ENCODE measurements at regions not wholly inside any gene's neighbourhood (a gene's known extent, or its start where the extent isn't known, plus 50 kb on each side); places are given as distances from the start of the nearest gene placed in this dataset.

DNA sequence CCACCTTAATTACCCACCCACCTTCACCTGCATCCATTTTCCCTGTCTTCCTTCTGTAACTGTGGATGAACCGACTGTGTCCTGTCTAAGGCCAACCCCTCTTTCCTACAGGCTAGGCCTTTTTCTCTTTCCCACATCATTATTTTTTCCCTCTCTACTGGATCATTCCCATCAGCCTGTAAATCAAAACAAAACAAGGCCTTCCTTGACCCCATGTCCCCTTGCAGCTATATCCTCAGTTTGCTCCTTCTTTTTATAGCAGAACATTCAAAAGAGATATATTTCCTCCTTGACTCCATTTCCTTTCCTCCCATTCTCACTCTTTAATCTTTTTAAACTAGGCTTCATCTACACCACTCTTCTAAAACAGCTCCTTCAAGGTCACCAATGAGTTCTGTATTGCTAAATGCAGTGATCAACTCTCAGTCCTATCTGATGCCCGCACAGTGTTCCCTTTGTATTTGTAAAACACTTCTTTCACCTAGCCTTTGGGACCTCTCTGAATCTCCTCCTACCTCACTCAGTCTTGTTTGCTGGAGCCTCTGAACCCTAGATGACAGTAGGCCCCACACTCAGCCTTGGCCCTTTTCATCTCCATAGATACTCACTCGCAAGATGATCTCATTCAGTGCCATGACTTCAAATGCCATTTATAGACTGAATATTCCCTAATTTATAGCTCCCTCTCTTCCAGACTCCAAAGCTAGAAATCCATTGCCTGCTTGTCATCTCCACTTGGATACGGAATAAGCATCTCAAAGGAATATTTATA is 55.7 kb downstream of the CXCR4 start:
- DNase-seq, result no peak

DNA sequence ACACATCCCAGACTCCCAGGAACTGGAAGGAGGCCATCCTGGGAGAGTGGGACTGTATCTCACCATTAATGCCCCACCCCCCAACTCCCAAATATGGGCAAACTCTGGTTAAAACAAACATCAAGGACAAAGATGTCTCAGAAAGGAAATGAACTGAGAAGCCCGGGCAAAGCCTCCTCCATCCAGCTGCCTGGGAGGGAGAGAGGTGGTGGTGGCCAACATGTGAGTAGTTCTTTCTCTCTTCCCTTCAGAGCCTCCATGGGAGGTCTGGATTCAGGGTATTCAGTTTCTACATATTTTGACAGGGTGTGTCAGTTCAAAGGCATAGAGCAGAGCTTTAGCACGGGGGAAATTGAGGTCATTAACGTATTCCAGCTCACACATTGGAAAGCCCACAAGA is 57.5 kb downstream of the CXCR4 start:
- no peak for DNase-seq

DNA sequence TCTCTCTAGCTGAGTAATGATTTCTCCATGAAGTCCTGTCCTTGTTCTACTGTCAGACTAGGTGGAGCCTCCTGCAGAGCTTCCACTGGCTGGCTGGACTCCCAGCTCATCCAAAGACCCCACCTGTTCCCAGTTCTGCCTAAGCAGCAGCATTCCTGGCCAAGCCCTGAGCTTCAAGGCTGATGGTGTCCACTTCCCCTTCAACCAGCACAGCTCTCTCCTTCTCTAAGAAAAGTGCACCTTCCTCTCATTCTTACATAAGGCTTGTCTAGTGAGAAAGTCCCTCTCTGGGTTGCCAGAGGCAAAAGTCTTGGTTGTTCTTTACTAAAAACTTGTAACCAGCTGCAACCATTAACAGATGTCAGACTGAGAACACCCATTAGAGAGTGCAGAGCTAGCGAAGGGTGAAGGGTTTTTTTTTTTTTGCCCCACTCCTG is 58.9 kb downstream of the CXCR4 start:
- DNase-seq, result no peak

DNA sequence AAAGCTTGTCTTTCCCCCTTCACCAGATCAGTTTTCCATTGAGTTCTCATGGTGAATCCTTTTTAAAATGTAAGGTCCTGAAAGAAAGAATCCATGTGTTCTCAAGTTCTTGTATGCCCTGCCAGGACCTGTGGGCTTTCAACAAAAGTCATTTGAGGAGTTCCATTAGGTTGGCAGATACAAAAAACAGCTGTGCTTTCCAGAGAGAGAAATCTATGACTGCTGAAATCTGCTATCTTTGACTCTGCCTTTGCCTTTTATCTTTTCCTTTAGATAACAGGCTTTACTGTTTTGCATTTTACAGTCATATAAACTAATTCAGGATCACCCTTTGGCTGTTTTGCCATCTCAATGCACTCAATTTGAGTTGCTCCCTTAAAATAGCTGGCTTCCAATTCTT is 59.7 kb downstream of the CXCR4 start:
- peak; percentile 15 for DNase-seq

DNA sequence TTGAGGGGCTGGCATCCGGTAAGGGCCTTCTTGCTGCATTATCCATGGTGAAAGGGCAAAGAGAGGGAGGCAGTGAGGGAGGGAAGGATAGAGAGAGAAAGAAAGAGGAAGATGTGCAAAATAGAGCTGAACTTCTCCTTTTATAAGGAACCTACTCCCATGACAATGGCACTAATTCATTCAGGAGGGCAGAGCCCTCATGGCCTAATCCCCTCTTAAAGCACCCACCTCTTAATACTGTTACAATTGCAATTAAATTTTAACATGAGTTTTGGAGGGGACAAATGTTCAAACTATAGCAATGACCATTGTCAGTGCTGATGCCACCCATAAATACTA is 60.2 kb downstream of the CXCR4 start:
- peak; percentile 44 for DNase-seq

DNA sequence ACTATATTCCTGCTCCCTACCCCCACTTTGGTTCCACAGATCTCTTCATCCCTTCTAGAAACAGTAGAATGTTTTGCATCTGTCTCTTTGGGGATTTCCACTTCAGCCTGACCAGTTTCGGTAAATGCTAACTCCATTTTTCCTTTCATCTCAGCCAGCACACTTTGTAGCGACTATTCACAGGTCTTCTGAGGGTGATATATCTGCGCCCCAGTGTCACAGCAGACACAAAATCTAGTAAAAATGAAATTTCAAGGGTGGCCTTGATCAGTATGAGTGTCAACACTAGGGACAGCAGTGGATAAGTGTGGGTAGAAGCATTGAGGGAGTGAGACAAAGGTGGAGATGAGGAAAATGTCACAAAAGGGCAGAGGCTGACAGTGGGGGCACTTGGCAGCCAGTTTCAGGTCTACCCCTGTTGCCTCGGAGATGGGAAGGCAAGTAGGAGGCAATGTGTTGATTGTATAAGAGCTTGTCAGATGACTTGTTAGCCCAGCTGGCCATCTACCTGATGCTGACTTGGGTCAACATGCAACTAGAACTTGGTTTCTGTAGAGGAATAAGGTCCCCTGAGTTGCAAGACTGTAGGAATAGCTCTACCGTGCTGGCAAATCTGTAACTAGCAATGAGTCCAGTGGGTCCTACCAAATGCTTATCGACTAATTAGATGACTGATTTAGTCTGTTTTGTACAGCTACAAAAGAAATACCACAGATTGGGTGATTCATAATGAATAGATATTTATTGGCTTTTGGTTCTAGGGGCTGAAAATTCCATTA is 60.7 kb downstream of the CXCR4 start:
- DNase-seq, result no peak

DNA sequence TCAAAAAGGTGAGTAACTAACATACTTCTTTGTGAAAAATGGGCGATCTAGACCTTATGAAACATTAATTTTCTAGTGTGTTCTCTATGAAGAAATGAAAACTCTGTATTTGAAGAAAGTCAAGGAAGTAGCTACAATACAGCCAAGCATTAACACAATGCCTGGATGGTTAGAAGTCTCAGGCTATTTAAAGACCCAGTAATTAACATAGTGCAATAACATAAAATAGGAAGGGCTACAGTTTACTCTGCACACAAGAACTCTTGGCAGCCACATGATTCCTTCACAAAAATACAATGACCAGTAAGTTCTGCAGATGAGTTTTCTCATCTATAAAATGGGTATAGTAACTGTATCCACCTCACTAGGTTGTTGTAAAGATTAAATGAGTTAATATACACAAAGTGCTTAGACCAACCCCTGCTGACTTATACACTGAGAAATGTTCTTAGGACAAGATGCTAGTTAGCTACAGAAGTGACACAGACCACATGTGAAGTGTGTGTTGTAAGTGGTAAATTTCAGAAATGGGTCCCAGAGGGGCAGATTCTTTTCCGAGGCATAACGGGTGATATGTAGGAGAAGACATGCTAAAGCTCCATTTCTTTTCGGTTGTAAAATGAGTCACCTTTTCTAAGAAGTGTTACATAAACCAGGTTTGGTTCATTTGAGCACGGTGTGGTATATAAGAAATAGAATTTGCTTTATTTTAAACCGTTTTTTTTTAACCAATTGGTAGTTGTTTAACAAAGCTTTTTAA is 61.8 kb downstream of the CXCR4 start:
- DNase-seq, result no peak

DNA sequence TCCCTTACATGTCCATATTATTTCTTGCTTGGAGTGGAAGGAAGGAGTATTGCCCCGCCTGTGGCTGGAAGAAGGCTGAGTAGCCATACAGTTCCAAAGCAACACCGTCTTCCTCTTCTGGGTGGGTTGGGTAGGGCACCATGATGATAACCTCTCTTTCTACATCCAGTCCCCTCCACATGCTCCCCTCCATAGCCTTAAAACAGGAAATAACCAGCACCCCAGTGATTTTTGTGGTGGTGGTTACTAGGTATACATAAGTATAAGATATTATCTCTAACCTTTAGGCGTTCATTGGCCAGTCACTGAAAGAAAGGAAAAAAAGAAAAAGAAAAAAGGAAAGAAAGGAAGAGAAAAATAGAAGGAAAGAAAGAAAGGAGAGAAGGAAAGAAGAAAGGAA is 63.1 kb downstream of the CXCR4 start:
- no peak for DNase-seq

DNA sequence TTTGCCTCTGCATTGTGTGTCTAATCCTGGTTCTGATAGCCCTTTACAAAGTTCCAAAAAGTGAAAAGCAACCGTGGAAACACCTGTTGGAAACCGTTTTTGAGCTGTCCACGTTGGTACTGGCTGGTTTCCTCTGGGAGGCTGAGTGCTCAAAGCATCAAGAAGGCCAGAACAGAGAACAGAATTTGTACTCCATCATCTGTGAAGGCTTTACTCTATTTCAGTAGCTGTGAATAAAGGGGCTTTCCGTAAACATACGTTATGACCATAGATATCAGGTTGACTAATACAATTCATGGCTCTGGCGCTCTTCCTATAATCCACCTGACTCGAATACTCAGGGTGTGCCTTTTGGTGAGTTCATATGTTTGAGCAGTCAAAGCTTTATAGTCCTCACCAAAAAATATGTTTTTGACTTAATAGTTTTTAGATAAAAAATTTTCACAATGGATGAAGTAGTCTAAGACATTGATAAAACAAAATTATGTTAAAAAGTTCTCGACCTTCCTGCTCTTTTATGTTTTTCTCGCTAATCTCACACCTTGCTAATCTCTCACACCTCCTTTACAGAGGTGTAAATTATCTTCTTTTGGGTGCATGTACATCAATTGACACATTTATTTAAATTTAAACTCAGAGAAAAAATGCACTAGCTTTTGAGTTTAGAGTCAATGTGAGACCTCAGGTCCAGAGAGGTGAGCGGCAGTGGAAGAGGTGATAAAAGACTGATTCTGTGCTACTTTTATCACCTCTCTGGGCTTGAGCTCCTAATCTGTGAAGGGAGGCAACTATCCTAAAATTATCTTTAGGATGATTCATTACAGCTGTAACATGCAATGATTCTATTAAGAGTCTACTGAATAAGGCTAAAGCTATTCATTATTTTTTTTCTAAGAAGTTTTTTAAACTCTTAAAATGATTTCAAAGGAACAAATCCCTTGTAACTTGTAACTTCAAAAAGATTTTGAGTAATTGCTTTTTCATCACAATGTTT is 65.3 kb downstream of the CXCR4 start:
- no peak for DNase-seq

DNA sequence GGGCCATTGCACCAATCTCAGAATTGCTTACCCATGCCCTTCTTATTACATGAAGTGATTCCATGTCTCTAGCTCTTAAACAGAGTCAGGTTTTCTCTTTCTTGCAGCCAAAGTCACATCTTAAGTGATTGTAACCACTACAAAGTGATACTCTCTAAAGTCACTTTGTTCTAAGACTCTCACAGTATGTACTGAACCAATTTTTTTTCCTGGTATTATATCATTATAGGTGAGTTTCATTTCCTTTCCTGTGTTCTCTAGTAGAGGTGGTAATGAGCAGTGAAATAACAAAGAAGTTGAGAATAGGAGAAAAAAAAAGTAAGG is 66.3 kb upstream of the DARS1 start:
- DNase-seq, result no peak

DNA sequence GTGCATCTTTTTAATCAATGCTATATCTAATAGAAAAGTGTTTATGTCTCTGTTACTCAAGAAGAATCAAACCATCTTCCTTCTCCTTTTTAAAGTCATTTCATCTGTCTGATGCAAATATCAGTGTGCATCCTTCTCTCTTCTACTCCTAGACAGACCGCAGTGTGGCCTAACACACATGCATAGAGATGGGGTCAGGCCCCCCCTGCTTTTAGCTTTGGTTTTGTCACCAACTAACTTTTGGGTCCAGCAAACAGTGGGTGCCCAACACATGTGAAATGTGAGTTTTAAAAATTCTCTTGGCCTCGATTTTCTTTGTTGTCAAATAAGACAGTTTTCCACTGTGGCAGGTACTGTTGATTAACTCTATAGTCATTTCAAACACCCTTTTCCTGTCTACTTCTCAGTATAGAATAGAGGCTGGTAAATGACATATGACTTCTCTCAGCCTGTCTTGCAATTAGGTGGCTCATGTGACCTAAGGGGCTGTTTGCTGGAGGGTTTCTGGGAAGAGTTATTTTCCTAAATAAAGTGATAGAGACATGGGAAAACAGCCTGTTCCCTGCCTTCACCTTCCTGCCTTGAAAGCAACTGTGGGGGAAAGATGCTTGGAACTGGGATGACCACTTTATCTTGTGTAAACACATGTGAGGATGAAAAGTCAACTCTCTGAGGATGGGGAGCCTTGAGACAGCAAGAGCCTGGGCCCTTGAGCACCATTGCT is 65.7 kb upstream of the DARS1 start:
- no peak for DNase-seq

DNA sequence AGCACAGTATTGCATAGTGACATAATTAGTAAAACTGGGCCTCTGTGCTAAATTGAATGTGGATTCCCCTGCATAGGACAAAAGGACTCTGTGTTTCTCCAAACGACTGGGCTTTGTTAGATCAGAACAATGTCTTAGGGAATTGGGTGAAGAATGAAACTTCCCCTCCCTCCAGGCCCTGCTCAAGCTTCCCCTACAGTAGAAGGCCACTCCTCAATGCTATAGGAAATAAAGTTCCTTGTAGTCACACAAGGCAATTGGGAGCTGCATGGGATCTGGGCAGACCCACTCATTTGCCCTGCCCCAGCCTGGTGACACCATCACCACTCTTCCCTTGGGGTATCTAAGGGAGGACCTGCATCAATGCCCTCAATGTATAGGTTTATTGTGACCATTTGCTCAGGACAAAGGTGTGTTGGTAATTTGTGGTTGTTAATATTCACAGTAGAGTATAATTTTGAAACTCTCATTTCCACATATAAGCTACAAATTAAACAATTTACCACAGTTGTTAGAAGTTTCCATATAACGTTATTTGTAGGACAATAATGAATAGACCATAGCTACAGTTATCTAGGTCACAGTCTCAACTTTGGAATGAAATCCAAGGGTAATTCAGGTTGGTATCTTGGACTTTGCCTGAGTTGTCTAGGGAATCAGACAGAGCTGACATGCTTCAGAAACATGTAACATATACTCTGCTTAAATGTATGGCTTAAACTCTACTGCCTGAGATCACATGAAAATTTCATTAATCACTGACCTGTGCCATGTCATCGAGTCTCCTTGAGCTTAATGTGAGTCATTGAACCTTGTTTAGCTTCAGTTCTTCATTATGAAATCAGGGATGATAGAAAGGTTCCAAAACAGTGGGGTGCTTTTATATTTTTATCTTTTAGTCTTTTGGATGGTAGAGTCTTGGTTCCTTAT is 64.8 kb upstream of the DARS1 start:
- DNase-seq, result no peak

DNA sequence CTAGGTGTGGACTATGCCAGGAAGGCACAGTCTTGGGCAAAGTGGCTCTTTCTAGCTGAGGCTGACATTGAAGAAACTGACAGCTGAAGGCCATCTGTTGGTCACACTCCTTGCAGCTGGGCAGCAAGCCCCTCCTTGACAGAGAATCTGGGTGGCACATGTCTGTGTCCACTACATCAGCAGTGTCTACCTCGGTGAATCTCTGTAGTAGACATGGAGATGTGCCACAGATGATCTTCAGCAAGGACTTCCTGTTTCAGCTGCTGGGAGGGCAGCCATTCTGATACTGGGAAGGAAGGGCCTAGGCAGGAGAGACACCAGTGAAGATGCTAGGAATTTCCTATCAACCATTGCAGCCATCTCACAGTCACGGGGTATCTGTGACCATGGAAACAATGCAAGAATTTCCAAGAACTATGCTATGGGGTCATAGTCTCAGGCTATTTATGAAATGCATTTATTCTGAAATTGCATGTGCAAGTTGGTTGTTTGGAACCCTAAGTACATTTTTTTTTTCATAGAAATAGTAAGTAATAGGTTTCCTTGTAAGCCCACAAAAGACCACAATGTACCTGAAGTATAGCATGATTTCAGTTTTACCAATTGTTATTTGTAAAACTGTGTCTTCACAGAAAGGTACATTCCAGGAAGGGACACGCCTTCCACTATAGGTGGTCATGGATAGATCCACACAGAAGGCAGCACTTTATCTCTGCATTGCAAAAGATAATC is 63.8 kb upstream of the DARS1 start:
- DNase-seq, result no peak

DNA sequence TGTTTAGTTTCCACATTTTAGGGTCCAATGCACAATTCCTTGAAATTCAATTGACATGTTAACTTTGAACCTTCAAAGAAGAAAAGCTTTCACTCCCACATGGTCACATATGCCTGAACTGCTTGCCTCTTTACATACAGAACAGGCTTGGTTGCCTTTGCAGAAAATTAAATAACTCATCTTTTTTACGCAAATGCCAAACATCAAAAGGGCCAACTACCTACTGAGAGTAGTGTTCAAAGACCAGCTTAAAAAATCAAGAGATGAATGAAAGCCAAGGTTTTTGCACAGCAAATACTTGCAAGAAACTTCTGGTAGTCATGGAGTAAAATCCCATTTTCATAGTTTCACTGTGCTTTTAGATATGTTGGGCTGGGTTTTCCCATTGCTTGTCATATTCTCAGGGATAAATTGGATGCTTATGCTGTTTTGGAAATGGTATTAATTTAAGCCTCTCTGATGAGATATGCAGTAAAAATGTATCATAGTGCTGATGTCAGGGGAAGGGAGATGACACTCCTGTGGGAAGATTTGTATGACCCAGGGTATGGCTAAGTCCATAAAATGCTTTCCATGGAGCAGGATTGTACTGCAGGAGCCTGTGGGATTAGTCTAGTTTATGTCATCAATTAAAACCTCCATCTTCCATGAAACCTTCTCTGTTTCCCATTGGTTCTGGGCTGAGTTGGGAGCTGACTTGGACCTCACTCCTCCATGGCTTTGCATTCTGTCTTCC is 60.6 kb upstream of the DARS1 start:
- DNase-seq, result no peak

DNA sequence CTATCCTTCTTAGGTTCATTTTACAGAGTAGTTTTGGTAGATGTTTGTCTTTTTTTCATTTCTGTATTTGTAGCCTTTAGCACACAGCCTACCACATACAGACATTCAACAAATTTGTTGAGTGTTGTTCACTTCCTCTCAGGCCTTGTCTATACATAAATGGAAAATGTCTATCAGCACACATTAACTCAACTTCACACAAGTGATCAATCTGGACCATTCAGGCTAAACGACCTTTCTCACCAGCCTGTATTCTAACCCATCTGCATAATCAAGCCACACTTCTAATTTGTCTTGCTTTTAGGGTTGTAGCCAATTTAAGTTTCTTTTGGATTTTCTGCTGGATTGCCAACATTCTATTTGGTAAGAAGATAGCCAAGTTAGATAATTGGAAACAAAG is 59.9 kb upstream of the DARS1 start:
- DNase-seq, result no peak
